Peyer's patch (tissue), 4 donors: ENCODE measurements at regions not wholly inside any gene's neighbourhood (a gene's known extent, or its start where the extent isn't known, plus 50 kb on each side); places are given as distances from the start of the nearest gene placed in this dataset.
A peak's percentile ranks its signal among the peaks of the same experiment; 100 is the strongest.

ENCODE experiments used
- CTCF ChIP-seq, 6 experiments: fragments of 450-650 bp in 4 of 6; fragments of 200-600 bp in 2 of 6; sonication (generic) in 1 of 6; IDR thresholded peaks; one replicate each; pipeline ENCODE4 v1.5.1; 2017 to 2019; ENCODE audit warnings: antibody characterized with exemption in 6 of 6, mild to moderate bottlenecking in 3 of 6, moderate library complexity in 1 of 6
- POLR2A ChIP-seq, 2 donors: fragments of 450-650 bp; IDR thresholded peaks; one replicate each; pipeline ENCODE4 v1.5.1; 2017; ENCODE audit warnings: antibody characterized with exemption in 2 of 2, mild to moderate bottlenecking in 2 of 2, moderate library complexity in 2 of 2

- TF ChIP-seq POLR2A (IDR thresholded peaks at IDR 0.05) (no peak), CTCF (IDR thresholded peaks at IDR 0.05) (peak; percentile 13 to 63 (median 57))
Measured at GRCh38 chr5:165209101-165209727, 1703.8 kb downstream of the MAT2B start.
